ENCODE measurements at regions not wholly inside any gene's neighbourhood (a gene's known extent, or its start where the extent isn't known, plus 50 kb on each side); places are given as distances from the start of the nearest gene placed in this dataset.
"Not testable (repeated sequence)": the region's sequence is repeated elsewhere in the genome, so short reads cannot be mapped to it uniquely, and the experiment has no call there.

DNA sequence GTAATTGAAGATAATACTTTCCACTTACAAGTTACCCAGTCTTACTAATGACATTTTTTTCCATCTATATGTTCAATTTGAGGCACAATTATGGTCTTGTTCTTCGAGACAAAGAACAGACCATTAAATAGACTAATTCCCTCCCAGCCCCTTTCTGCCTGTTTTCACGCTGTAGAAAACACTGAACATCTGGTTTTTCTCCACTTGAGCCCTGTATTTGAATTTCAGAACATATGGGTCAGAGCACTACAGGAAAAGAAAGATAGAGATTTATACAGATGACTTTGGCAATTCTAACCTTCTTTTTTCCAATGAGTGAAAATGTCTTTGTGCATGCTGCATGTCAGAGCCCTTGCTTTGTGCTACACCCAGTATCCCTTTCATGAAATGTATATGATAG lies 506.9 kb downstream of the LRRC70 start:
- DNase-seq (ENCODE audit: low spot score) (no peak), ATAC-seq (ENCODE audit: insufficient number of reproducible peaks, low FRiP score, low read depth) (no peak)
- no peak overlapping the region for H3K4me3 ChIP-seq
- TF ChIP-seq, protein P1, sequence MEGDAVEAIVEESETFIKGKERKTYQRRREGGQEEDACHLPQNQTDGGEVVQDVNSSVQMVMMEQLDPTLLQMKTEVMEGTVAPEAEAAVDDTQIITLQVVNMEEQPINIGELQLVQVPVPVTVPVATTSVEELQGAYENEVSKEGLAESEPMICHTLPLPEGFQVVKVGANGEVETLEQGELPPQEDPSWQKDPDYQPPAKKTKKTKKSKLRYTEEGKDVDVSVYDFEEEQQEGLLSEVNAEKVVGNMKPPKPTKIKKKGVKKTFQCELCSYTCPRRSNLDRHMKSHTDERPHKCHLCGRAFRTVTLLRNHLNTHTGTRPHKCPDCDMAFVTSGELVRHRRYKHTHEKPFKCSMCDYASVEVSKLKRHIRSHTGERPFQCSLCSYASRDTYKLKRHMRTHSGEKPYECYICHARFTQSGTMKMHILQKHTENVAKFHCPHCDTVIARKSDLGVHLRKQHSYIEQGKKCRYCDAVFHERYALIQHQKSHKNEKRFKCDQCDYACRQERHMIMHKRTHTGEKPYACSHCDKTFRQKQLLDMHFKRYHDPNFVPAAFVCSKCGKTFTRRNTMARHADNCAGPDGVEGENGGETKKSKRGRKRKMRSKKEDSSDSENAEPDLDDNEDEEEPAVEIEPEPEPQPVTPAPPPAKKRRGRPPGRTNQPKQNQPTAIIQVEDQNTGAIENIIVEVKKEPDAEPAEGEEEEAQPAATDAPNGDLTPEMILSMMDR (IDR thresholded peaks at IDR 0.05), result no peak
- no peaks in the 10 kb centered on the region for H3K36me3 ChIP-seq
- no peaks in the 10 kb centered on the region for H3K4me1 ChIP-seq (ENCODE audit: control insufficient read depth in 1 of 2, low read depth in 2 of 2)
- H3K9me3 ChIP-seq, result no peaks in the 10 kb centered on the region
- H3K27me3 ChIP-seq (replicated peaks; ENCODE audit: insufficient read depth), result no peaks in the 10 kb centered on the region
- H3K27ac ChIP-seq, result no peak overlapping the region

DNA sequence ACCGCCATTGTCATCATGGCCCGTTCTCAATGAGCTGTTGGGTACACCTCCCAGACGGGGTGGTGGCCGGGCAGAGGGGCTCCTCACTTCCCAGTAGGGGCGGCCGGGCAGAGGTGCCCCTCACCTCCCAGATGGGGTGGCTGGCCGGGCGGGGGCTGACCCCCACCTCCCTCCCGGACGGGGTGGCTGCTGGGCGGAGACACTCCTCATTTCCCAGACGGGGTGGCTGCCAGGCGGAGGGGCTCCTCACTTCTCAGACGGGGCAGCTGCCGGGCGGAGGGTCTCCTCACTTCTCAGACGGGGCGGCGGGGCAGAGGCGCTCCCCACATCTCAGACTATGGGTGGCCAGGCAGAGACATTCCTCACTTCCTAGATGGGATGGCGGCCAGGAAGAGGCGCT lies 505.1 kb downstream of the LRRC70 start:
- not testable (repeated sequence) for H3K4me3 ChIP-seq; H3K9me3 ChIP-seq; ATAC-seq (ENCODE audit: insufficient number of reproducible peaks, low FRiP score, low read depth); H3K36me3 ChIP-seq; DNase-seq (ENCODE audit: low spot score); H3K27ac ChIP-seq; H3K4me1 ChIP-seq (ENCODE audit: control insufficient read depth in 1 of 2, low read depth in 2 of 2); H3K27me3 ChIP-seq (replicated peaks; ENCODE audit: insufficient read depth)

DNA sequence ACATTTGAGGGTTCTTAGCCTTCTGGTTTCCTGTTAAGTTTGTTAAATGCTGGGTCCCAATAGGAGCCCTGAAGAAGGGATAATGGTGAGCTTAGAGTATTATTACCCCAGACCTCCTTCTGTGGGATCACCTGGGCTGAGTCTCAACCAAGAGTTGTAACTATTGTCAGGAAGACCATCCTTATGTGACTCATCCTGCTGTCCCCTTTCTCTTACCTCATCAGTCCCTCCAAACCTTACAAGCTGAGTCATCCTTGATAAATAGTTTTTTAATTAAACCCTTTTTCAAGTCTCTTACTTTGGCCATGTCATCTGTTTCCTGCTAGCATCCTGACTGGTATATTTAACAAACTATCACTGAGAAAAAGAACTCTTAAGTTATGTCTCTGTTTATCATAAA lies 502.8 kb downstream of the LRRC70 start:
- TF ChIP-seq, protein P1 (IDR thresholded peaks at IDR 0.05), result no peak
- no peaks in the 10 kb centered on the region for H3K4me1 ChIP-seq (ENCODE audit: control insufficient read depth in 1 of 2, low read depth in 2 of 2)
- no peak for DNase-seq (ENCODE audit: low spot score)
- H3K36me3 ChIP-seq, result no peaks in the 10 kb centered on the region
- H3K9me3 ChIP-seq, result no peaks in the 10 kb centered on the region
- H3K27ac ChIP-seq, result no peak overlapping the region
- H3K27me3 ChIP-seq (replicated peaks; ENCODE audit: insufficient read depth), result no peaks in the 10 kb centered on the region
- ATAC-seq (ENCODE audit: insufficient number of reproducible peaks, low FRiP score, low read depth), result no peak
- no peak overlapping the region for H3K4me3 ChIP-seq

DNA sequence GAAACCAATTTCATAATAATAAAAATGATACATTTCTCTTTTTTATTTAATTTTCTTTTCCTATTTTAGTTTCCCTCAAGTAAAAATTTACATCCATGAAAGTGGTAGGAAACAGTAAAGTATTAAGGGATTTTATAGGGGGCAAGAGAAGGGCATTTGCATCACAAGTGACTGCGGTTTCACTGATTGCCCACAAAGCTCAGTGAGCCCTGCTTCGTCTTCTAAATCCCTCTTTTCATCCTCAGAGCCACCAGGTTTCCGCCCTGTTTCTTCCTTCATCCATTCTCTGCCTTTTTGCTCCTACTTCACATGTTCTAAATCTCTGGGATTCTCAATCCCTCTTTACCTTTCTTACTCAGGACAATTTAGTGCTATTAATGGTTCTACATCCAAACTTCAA lies 491.4 kb downstream of the LRRC70 start:
- Histone ChIP-seq H3K36me3 (no peaks in the 10 kb centered on the region), H3K4me1 (ENCODE audit: control insufficient read depth in 1 of 2, low read depth in 2 of 2) (no peaks in the 10 kb centered on the region), H3K27me3 (replicated peaks; ENCODE audit: insufficient read depth) (no peaks in the 10 kb centered on the region), H3K9me3 (no peaks in the 10 kb centered on the region), H3K27ac (no peak overlapping the region), H3K4me3 (no peak overlapping the region)
- DNase-seq (ENCODE audit: low spot score) (no peak), ATAC-seq (ENCODE audit: insufficient number of reproducible peaks, low FRiP score, low read depth) (no peak)
- TF ChIP-seq, protein P1 (IDR thresholded peaks at IDR 0.05), result no peak

DNA sequence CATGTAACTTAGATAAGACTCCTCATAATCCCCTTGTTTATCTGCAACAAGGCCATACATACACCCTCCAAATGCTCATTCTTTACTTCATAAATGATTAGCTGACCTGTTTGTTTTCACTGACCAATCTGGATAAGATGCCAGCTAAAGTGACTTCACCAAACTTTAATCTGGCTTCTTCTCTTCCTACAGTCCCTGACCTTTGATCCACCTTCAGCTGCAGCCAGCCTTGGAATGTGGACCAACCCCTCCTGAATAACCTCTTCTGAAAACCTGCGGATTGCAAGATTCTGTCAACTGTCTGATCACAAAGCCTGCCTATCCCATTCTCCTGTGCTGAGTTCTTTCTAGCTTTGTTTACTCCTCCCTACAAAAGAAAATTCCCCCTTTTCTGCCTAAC lies 476.8 kb downstream of the LRRC70 start:
- ATAC-seq (ENCODE audit: insufficient number of reproducible peaks, low FRiP score, low read depth) (no peak), DNase-seq (ENCODE audit: low spot score) (no peak)
- no peaks in the 10 kb centered on the region for H3K36me3 ChIP-seq
- H3K4me3 ChIP-seq, result no peak overlapping the region
- TF ChIP-seq, protein P1 (IDR thresholded peaks at IDR 0.05), result no peak
- H3K4me1 ChIP-seq (ENCODE audit: control insufficient read depth in 1 of 2, low read depth in 2 of 2), result no peaks in the 10 kb centered on the region
- no peaks in the 10 kb centered on the region for H3K27me3 ChIP-seq (replicated peaks; ENCODE audit: insufficient read depth)
- H3K9me3 ChIP-seq, result no peaks in the 10 kb centered on the region
- no peak overlapping the region for H3K27ac ChIP-seq

DNA sequence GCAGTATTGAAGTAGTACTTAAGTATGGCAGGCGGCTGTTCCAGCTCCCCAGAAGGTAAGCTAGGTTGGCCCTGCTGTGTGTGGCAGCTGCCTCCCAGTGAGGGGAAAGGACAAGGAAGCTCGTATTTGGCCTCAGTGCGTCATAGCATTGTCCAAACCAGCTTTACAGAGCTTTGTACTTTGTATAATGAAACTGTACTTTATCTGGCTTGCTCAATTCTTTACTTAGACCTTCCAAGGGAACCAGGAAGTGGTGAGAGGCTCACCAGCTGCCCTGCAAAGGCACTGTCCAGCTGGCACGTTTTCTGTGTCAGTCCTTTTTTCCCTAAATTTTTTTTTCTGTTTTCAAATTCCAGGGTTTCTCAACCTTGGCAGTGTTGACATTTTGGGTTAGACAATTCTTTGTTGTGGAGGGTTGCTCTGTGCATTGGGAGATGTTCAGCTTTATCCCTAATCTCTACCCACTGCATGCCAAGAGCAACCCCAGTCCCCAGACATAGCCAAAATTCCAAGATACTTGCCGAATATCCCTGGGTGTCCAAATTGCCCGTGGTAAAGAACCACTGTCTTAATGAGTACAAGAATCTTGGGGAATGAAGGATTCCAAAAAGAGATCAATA lies 474.5 kb downstream of the LRRC70 start:
- Histone ChIP-seq H3K27me3 (replicated peaks; ENCODE audit: insufficient read depth) (no peaks in the 10 kb centered on the region), H3K4me1 (ENCODE audit: control insufficient read depth in 1 of 2, low read depth in 2 of 2) (no peaks in the 10 kb centered on the region), H3K4me3 (no peak overlapping the region), H3K36me3 (no peaks in the 10 kb centered on the region), H3K27ac (no peak overlapping the region), H3K9me3 (no peaks in the 10 kb centered on the region)
- DNase-seq (ENCODE audit: low spot score), result no peak
- ATAC-seq (ENCODE audit: insufficient number of reproducible peaks, low FRiP score, low read depth), result no peak
- TF ChIP-seq, protein P1 (IDR thresholded peaks at IDR 0.05), result no peak
